ENCODE measurements at regions not wholly inside any gene's neighbourhood (a gene's known extent, or its start where the extent isn't known, plus 50 kb on each side); places are given as distances from the start of the nearest gene placed in this dataset.

DNA sequence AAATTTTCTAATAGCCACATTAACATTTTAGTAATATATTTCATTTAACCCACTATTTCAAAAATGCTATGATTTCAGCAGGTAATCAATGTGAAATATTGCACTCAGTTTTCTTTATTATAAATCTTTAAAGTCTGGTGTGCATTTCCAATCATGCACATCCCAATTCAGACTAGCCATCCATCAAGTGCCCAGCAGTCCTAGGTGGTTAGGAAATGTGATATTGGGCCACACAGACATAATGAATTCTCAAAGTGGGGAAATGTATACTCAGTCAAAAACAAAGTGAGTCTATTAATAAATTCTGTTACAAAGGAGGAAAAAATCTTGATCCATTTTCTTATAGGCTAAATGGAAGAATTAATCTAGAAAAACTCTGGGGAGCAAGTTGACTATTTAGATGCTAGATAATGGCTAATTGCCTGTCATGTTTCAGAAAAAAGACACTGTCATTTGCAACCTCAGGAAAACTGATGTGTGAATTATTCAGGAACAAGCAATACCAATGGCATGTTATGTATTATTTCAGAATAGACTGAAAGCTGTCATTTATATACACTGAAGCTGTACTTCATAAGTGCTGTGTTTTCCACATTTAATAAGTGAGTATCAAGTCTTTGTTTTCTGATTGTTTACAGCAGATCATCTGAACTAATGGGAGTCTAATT, 629.1 kb upstream of the ADARB2 start:
- H2AFZ ChIP-seq (ENCODE audit: low read length), result no peak overlapping the region
- H3K9me3 ChIP-seq (ENCODE audit: low read length), result no peaks in the 10 kb centered on the region
- TF ChIP-seq, protein P1, sequence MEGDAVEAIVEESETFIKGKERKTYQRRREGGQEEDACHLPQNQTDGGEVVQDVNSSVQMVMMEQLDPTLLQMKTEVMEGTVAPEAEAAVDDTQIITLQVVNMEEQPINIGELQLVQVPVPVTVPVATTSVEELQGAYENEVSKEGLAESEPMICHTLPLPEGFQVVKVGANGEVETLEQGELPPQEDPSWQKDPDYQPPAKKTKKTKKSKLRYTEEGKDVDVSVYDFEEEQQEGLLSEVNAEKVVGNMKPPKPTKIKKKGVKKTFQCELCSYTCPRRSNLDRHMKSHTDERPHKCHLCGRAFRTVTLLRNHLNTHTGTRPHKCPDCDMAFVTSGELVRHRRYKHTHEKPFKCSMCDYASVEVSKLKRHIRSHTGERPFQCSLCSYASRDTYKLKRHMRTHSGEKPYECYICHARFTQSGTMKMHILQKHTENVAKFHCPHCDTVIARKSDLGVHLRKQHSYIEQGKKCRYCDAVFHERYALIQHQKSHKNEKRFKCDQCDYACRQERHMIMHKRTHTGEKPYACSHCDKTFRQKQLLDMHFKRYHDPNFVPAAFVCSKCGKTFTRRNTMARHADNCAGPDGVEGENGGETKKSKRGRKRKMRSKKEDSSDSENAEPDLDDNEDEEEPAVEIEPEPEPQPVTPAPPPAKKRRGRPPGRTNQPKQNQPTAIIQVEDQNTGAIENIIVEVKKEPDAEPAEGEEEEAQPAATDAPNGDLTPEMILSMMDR (conservative IDR thresholded peaks at IDR 0.05; ENCODE audit: low read length), result no peak
- no peak for TF ChIP-seq EZH2phosphoT487 (IDR thresholded peaks at IDR 0.05; ENCODE audit: borderline replicate concordance, low read depth, low read length)
- BruUV-seq (replicated peaks), result no TSS peak
- ChIA-PET POLR2A (no interaction called here), CTCF (ENCODE audit: unreplicated experiment) (no interaction called here)
- H3K4me2 ChIP-seq (ENCODE audit: low read length), result no peak overlapping the region
- DNase-seq (ENCODE audit: low spot score), result no peak
- no peaks in the 10 kb centered on the region for H3K9me2 ChIP-seq (ENCODE audit: insufficient read depth, low read length)
- no peak overlapping the region for H3K27ac ChIP-seq (ENCODE audit: low read depth, low read length, poor library complexity, severe bottlenecking)
- H3K79me2 ChIP-seq (ENCODE audit: insufficient read depth, low read depth, low read length), result no peaks in the 10 kb centered on the region
- H3K36me3 ChIP-seq (ENCODE audit: insufficient read depth, low read length), result no peaks in the 10 kb centered on the region
- no peaks in the 10 kb centered on the region for H4K20me1 ChIP-seq (ENCODE audit: insufficient read depth, low read length)
- no peaks in the 10 kb centered on the region for H3K4me1 ChIP-seq (ENCODE audit: insufficient read depth, low read length, poor library complexity, severe bottlenecking)
- H3K4me3 ChIP-seq (ENCODE audit: low read depth, low read length, poor library complexity, severe bottlenecking), result no peak overlapping the region
- intact Hi-C loops (cut with micrococcal nuclease; ENCODE audit: unreplicated experiment), result no loop called here

DNA sequence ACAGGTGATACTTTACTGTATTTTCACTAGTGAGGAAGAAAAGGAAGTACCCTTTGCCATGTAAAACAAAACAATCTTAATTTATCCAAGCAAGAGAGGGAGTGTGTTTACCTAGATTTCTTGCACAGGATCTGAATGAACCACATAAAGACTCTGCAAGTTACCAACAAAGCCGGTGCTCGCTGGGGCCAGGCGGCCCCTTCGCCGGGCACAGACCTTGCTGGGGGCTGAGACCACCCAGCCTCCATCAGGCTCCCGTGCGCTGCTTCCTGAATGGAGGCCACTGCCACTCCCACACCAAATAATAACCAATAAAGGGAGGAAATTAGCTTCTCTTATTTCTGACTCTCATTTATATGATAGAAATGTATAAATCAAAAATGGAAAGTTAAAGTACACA, 625.0 kb upstream of the ADARB2 start:
- CTCF ChIA-PET (ENCODE audit: unreplicated experiment), result no interaction called here
- H3K4me1 ChIP-seq (ENCODE audit: insufficient read depth, low read length, poor library complexity, severe bottlenecking), result no peaks in the 10 kb centered on the region
- no peaks in the 10 kb centered on the region for H4K20me1 ChIP-seq (ENCODE audit: insufficient read depth, low read length)
- no peaks in the 10 kb centered on the region for H3K36me3 ChIP-seq (ENCODE audit: insufficient read depth, low read length)
- no peak overlapping the region for H3K27ac ChIP-seq (ENCODE audit: low read depth, low read length, poor library complexity, severe bottlenecking)
- no peak overlapping the region for H3K4me3 ChIP-seq (ENCODE audit: low read depth, low read length, poor library complexity, severe bottlenecking)
- TF ChIP-seq, protein P1 (conservative IDR thresholded peaks at IDR 0.05; ENCODE audit: low read length), result no peak
- no peak for TF ChIP-seq EZH2phosphoT487 (IDR thresholded peaks at IDR 0.05; ENCODE audit: borderline replicate concordance, low read depth, low read length)
- H3K9me3 ChIP-seq (ENCODE audit: low read length), result no peaks in the 10 kb centered on the region
- no peak overlapping the region for H2AFZ ChIP-seq (ENCODE audit: low read length)
- intact Hi-C loops (cut with micrococcal nuclease; ENCODE audit: unreplicated experiment), result no loop called here
- DNase-seq (ENCODE audit: low spot score), result no peak
- no peaks in the 10 kb centered on the region for H3K79me2 ChIP-seq (ENCODE audit: insufficient read depth, low read depth, low read length)
- no TSS peak for BruUV-seq (replicated peaks)
- H3K4me2 ChIP-seq (ENCODE audit: low read length), result no peak overlapping the region
- POLR2A ChIA-PET, result no interaction called here
- H3K9me2 ChIP-seq (ENCODE audit: insufficient read depth, low read length), result no peaks in the 10 kb centered on the region

DNA sequence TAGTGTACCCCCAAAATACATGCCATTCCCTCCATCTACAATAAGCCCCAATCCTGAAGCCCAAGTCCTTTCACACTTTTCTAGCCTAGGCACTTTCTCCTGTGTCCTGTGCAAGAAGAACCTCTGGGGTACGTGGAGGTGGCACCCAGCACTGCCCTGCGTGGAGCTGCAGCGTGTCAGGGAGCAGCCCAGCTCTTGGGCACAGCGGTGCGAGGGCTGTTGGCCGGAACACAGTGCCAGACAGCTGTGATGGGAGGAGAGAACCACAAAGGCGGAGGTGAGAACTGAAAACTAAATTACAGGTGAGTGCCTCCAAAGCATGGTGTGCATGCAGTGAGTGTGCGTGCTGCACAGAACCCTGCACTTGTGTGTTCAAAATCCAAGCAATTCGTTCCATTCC, 621.3 kb upstream of the ADARB2 start:
- POLR2A ChIA-PET, result no interaction called here
- TF ChIP-seq, protein P1 (conservative IDR thresholded peaks at IDR 0.05; ENCODE audit: low read length), result no peak
- no peak for TF ChIP-seq EZH2phosphoT487 (IDR thresholded peaks at IDR 0.05; ENCODE audit: borderline replicate concordance, low read depth, low read length)
- DNase-seq (ENCODE audit: low spot score), result no peak
- CTCF ChIA-PET (ENCODE audit: unreplicated experiment), result no interaction called here
- no peaks in the 10 kb centered on the region for H3K9me3 ChIP-seq (ENCODE audit: low read length)
- no peaks in the 10 kb centered on the region for H4K20me1 ChIP-seq (ENCODE audit: insufficient read depth, low read length)
- H3K36me3 ChIP-seq (ENCODE audit: insufficient read depth, low read length), result no peaks in the 10 kb centered on the region
- no peak overlapping the region for H3K4me2 ChIP-seq (ENCODE audit: low read length)
- intact Hi-C loops (cut with micrococcal nuclease; ENCODE audit: unreplicated experiment), result no loop called here
- no peaks in the 10 kb centered on the region for H3K4me1 ChIP-seq (ENCODE audit: insufficient read depth, low read length, poor library complexity, severe bottlenecking)
- no peak overlapping the region for H3K4me3 ChIP-seq (ENCODE audit: low read depth, low read length, poor library complexity, severe bottlenecking)
- no peak overlapping the region for H2AFZ ChIP-seq (ENCODE audit: low read length)
- no TSS peak for BruUV-seq (replicated peaks)
- no peaks in the 10 kb centered on the region for H3K79me2 ChIP-seq (ENCODE audit: insufficient read depth, low read depth, low read length)
- no peaks in the 10 kb centered on the region for H3K9me2 ChIP-seq (ENCODE audit: insufficient read depth, low read length)
- no peak overlapping the region for H3K27ac ChIP-seq (ENCODE audit: low read depth, low read length, poor library complexity, severe bottlenecking)
